ENCODE measurements at regions not wholly inside any gene's neighbourhood (a gene's known extent, or its start where the extent isn't known, plus 50 kb on each side); places are given as distances from the start of the nearest gene placed in this dataset.

- no peak for DNase-seq (ENCODE audit: low spot score)
These were observed 465.4 kb downstream of the TMA16 start for GRCh38 chr4:163959932-163960331.

- no peak for DNase-seq (ENCODE audit: low spot score)
These were observed 472.1 kb downstream of the TMA16 start for GRCh38 chr4:163966612-163967011.

- no peak for DNase-seq (ENCODE audit: low spot score)
These were observed 472.8 kb downstream of the TMA16 start for GRCh38 chr4:163967263-163967662.

GRCh38 chr4:163967710-163968109, 473.2 kb downstream of the TMA16 start:
- DNase-seq (ENCODE audit: low spot score), result no peak

- DNase-seq (ENCODE audit: low spot score), result no peak
These were observed 474.8 kb downstream of the TMA16 start for GRCh38 chr4:163969291-163969690.

- DNase-seq (ENCODE audit: low spot score), result no peak
These were observed 482.1 kb downstream of the TMA16 start for GRCh38 chr4:163976588-163976987.

- DNase-seq (ENCODE audit: low spot score), result no peak
These were observed 493.9 kb downstream of the TMA16 start for GRCh38 chr4:163988391-163988790.

- DNase-seq (ENCODE audit: low spot score), result peak; percentile 2
These were observed 494.4 kb downstream of the TMA16 start for GRCh38 chr4:163988865-163989264.

GRCh38 chr4:163991298-163991865, 496.9 kb downstream of the TMA16 start:
- DNase-seq (ENCODE audit: low spot score), result no peak

- DNase-seq (ENCODE audit: low spot score), result no peak
These were observed 514.9 kb downstream of the TMA16 start for GRCh38 chr4:164009435-164009834.

- no peak for DNase-seq (ENCODE audit: low spot score)
These were observed 517.3 kb downstream of the TMA16 start for GRCh38 chr4:164011791-164012190.

- DNase-seq (ENCODE audit: low spot score), result peak; percentile 3
These were observed 518.0 kb downstream of the TMA16 start for GRCh38 chr4:164012396-164013027.

GRCh38 chr4:164021947-164022346, 527.5 kb downstream of the TMA16 start:
- no peak for DNase-seq (ENCODE audit: low spot score)

GRCh38 chr4:164023214-164023613, 528.7 kb downstream of the TMA16 start:
- DNase-seq (ENCODE audit: low spot score), result no peak

- DNase-seq (ENCODE audit: low spot score), result no peak
These were observed 533.3 kb downstream of the TMA16 start for GRCh38 chr4:164027805-164028204.

- no peak for DNase-seq (ENCODE audit: low spot score)
These were observed 545.0 kb downstream of the TMA16 start for GRCh38 chr4:164039482-164039881.

- no peak for DNase-seq (ENCODE audit: low spot score)
These were observed 562.1 kb downstream of the TMA16 start for GRCh38 chr4:164056426-164057142.

- DNase-seq (ENCODE audit: low spot score), result no peak
These were observed 564.4 kb downstream of the TMA16 start for GRCh38 chr4:164058776-164059445.

- DNase-seq (ENCODE audit: low spot score), result no peak
These were observed 566.0 kb downstream of the TMA16 start for GRCh38 chr4:164060456-164060855.

- no peak for DNase-seq (ENCODE audit: low spot score)
These were observed 573.9 kb downstream of the TMA16 start for GRCh38 chr4:164068392-164068791.

GRCh38 chr4:164070625-164071024, 576.1 kb downstream of the TMA16 start:
- DNase-seq (ENCODE audit: low spot score), result no peak

- no peak for DNase-seq (ENCODE audit: low spot score)
These were observed 586.9 kb downstream of the TMA16 start for GRCh38 chr4:164081371-164081770.

- no peak for DNase-seq (ENCODE audit: low spot score)
These were observed 587.3 kb downstream of the TMA16 start for GRCh38 chr4:164081801-164082200.
